HG03457 (cell line): ENCODE measurements at regions not wholly inside any gene's neighbourhood (a gene's known extent, or its start where the extent isn't known, plus 50 kb on each side); places are given as distances from the start of the nearest gene placed in this dataset.

Experiments used
- ATAC-seq: cut with Tn5 transposase; IDR thresholded peaks from one replicate; pipeline ENCODE4 v1.9.1; 2021; ENCODE audit warnings: moderate number of reproducible peaks; ENCODE audit not compliant: unreplicated experiment

DNA sequence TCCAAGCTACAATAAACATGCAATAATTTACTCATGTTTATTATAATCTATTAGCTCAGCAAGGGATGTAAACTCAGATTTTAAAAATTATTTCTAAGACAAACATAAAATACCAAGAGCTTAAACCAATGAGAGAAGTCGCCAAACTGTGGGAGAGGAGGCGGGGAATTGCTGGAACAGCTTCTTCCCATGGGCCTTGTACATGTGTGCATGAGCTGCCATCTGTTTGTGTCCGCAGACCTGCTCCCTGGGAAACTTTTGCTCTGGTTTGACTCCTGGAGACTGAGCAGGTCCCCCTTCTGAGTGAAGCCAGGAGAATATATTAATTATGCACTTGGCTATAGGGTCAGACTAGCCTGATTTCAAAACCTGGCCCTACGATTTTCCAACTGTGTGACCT, 655.9 kb upstream of the SOX11 start:
- no peak for ATAC-seq

DNA sequence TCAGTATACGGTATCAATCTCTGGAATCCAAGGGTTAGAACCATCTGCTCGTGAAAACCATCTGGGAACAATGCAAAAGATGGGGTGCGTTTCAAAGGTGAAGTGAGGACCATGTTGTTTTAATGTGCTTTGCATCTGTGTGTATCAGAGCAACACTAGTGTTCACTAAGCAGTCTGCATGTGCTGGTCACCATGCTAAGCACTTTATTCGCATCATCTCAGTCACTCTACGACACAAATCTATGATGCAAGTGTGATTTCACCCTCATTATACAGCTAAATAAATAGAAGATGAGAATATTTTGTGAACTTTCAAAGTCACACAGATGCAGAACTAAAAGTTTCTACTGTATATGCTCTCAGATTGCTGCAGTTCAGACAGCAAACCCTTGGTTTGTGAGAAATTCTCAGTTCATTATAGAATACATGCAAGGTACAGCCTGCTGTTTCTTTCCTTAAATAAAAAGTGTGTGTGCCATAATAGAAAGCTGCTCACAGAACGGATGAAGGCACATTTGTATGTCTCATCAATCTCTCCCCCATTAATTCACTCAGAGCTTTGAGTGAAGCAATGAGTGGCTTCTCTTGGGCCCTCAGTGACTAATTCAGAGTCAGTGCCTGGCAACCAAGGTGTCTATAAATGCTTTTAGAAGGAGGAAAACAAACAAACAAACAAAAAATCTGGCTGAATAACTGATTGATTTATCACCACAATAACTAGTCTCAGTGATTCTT, 652.8 kb upstream of the SOX11 start:
- ATAC-seq, result no peak

DNA sequence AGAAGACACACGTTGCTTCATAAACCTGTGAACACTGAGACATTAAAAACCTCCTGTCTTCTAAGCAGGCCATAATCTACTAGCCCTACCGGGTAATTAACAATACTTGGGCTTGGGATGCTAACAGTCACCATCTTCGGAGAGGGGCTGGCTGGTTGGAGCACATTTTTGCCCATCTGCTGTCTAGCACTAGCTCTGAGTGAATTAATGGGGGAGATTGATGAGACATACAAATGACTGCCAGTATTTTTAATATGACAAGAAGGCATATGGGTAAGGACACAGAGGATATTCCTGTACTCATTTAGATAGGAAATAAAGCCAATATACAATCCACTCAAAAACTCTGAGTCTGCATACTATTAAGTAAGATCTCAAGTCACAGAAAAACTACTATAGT, 651.6 kb upstream of the SOX11 start:
- ATAC-seq, result no peak

DNA sequence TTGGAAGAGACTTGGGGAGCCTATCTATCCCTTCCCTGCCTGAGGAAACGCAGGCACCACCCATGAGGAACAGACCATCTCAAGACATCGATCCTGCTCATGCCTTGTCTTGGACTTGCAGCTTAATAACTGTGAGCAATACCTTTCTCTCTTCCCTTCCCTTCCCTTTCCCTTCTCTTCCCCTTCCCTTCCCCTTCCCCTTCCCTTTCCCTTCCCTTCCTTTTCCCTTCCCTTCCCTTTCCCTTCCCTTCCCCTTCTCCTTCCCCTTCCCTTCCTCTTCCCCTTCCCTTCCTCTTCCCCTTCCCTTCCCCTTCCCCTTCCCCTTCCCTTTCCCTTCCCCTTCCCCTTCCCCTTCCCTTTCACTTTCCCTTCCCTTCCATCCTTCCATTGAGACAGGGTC, 650.7 kb upstream of the SOX11 start:
- no peak for ATAC-seq

DNA sequence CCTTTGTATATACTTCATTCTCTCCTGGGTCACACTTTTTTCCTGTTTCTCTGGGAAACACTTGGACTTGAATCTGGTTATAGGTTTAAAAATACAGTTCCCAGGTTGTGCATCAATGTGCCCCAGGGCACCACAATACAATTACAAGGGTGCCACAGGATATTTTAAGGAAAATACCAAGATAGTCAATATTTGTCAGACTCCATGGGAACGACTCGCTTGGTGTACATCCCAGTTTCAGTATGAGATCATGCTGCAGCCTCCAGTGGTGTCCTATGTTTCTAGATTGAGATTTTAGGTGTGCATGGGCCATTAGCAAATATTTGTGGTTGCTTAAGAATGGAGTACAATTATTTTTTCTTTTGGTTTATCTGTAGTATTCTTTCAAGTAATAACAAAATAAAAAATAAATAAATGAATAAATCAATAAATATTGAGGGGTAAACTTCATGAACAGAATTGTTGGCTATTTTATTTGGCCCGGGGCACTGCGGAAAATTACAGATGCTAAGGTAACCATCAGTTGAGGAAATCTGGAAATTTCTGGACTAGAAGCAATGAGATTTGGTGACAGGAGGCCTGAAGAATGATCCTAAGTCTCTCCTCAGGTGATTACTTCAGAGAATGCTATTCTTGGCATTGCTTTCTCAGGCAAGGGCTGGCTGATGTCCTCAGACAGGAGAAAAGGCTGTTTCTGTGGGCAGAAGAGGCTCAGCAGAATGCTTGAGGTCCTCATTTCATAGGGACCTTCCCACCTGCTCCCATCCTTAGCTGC, 649.3 kb upstream of the SOX11 start:
- no peak for ATAC-seq

- ATAC-seq, result no peak
Observed at GRCh38 chr2:5051300-5051699, 640.9 kb upstream of the SOX11 start.

- ATAC-seq, result no peak
Observed at GRCh38 chr2:5052905-5053304, 639.3 kb upstream of the SOX11 start.

DNA sequence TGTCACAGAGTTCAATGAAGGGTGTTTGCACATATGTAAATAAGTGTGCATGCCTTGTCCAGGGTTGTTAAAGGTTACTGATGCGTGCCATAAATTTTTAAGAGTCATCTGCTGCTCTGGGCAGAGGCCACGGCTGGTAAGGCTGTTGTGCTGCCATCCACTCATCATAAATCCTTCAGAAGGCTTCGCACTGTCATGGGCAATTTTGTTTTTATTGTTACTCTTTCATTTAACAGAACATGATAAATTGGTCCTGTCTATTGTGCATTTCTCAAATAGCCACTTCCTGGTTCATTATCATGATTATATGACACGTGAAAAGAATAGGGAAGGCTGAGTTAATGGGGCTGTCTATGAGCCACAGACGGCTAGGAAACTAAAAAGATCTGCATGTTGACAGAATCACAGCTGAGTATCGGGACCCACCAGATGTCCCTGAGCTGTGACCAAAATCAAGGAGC, 634.3 kb upstream of the SOX11 start:
- ATAC-seq, result no peak

DNA sequence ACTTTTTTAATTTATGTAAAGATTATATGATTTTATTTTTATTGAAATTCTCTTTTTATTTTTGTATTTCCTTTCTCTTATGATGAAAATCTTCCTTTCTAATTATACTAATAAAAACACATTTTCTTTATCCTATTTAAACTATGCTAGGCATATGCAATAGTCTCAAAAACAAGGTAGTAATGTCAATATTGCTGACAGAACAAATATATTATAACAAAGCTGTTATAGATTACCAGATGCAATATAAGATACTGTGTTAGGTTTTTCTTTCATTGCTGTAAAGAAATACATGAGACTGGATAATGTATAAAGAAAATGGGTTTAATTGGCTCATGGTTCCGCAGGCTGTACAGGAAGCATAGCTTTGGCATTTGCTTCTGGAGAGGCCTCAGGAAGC, 631.2 kb upstream of the SOX11 start:
- no peak for ATAC-seq

DNA sequence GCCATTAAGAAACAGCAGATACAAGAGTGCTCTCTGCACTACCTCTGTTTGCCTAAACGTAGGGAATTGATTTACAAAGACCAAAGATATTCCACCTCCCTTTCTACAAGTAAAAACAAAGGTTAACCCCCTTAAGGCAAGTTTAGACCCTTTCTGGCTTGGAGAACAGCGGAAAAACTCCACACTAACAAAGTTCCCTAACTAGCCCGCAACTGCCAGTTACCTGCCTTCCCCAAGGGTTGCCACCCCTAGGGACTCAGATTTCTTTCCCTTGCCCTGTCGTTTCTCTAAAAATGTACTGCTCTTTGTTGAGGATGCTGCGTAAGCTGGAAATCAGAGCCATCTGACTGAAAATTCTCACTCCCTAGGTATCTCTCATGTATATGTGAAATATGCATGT, 627.5 kb upstream of the SOX11 start:
- ATAC-seq, result no peak

GRCh38 chr2:5067816-5068215, 624.4 kb upstream of the SOX11 start:
- no peak for ATAC-seq

GRCh38 chr2:5070257-5070656, 621.9 kb upstream of the SOX11 start:
- no peak for ATAC-seq

DNA sequence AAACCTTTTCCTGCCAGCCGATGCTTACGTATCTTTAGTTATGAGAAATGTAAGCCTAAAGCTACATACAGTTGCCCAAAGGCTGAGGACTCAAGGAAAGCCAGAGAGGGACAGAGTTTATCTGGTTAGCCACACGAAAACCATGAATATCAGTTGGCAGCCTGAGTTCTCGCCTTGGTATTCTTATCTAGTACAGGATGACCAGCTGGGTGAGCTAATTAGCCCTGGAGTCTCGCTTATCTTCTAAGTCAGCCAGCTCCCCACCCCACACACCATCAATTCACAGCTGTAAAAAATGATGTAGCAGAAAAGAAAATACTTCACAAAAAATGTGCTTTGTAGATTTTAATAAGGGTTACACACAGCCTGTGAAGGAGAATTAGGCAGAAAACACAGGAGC, 617.5 kb upstream of the SOX11 start:
- no peak for ATAC-seq

DNA sequence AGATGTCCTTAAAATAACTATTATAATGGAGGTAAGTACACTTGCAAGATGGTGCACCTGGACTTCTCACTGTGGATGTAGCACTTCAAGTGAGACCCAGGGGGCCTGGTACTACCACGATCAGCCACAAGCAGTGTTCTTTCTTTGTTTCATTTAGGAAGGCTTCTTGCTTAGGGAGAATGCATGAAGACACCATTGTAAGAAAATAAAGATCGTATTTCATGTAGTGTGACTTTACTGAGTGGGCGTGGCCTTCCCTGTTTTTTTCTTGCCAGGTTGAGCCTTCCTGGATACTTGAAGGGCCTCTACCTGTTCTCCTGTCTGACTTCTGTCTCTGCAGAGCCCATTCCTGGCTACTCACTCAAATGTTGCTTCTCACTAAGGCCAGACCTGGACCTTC, 615.6 kb upstream of the SOX11 start:
- ATAC-seq, result no peak

DNA sequence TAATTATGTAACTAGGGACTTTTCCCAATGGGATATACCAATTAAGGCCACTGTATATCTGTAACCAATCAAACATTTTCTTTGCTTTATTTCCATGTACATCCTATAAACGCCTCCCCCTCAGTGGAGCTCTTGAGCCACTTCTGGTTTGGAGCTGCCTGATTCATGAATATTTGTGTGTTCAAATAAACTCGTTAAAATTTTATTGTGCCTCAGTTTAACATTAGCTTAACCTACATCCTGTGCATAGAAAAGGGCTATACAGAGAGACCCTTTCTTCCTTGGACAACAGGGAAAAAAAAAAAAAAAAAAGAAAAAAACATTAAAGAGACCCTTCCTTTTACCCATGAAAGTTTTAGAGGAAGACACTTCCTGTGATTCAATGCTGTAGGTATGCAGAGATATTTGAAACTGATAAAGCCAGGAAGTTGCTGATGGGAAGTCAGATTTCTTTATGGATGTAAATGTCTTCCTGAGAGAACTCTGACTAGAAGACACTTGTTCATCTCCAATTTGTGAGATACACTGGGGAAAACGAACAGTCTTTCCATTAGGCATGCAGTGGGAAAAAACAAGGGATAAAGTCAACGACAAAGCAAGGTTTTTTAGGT, 614.6 kb upstream of the SOX11 start:
- ATAC-seq, result no peak

- ATAC-seq, result no peak
Observed at GRCh38 chr2:5083402-5083801, 608.8 kb upstream of the SOX11 start.

- no peak for ATAC-seq
Observed at GRCh38 chr2:5089409-5089808, 602.8 kb upstream of the SOX11 start.

- ATAC-seq, result no peak
Observed at GRCh38 chr2:5093056-5093455, 599.1 kb upstream of the SOX11 start.

GRCh38 chr2:5093518-5093917, 598.7 kb upstream of the SOX11 start:
- ATAC-seq, result no peak

- no peak for ATAC-seq
Observed at GRCh38 chr2:5094192-5094591, 598.0 kb upstream of the SOX11 start.

DNA sequence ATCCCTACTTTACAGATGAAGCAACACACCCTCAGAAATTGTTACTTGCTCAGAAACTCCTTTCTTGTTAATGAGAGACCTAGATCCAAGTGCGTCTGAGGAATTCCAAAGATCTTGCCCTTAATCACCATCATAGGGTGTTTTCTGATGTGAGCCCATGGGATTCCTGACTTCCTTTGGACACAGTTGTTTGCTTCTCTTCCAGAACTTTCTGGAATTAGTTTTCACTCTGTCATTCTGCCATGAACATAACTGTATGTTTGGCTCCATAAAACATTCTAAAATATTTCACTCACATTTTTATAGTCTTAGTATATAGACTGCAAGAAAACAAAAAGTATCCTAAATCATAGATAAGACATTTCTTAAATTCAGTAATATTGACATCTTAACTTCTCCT, 593.9 kb upstream of the SOX11 start:
- ATAC-seq, result no peak

DNA sequence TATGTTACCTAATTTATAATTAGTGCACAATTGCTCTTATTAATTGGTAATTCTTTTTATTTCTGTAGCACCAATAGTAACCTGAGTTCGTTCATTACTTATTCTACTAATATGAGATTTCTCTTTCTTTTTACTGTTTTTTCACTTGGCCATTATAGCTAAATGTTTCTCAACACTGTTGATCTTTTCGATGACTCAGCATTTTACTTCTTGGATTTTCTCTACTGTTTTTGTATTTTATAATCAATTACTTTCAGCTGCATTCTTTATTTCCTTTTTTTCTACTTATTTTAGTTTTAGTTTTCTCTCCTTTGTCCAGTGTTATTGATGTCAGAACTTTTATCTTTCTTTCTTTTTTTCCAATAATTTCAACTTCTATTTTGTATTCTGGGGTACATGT, 589.4 kb upstream of the SOX11 start:
- no peak for ATAC-seq
